HCT116 (cell line): ENCODE measurements at regions not wholly inside any gene's neighbourhood (a gene's known extent, or its start where the extent isn't known, plus 50 kb on each side); places are given as distances from the start of the nearest gene placed in this dataset.

ENCODE experiments used
- CBX3 ChIP-seq: IDR thresholded peaks from 2 replicates; pipeline ENCODE4 v1.6.1; 2012; ENCODE audit warnings: low read depth
- EGR1 ChIP-seq: IDR thresholded peaks from 2 replicates; pipeline ENCODE4 v1.6.1; 2012; ENCODE audit warnings: low read depth
- EZH2 ChIP-seq: fragments of 200-600 bp; sonication (generic); IDR thresholded peaks from 2 replicates; pipeline ENCODE4 v1.6.1; 2017; ENCODE audit warnings: antibody characterized with exemption, mixed run types
- EZH2phosphoT487 ChIP-seq: fragments of 200-600 bp; IDR thresholded peaks from 2 replicates; pipeline ENCODE4 v1.6.1; 2018; ENCODE audit warnings: antibody characterized with exemption, borderline replicate concordance
- JUND ChIP-seq: IDR thresholded peaks from 2 replicates; pipeline ENCODE4 v1.6.1; 2012
- POLR2A ChIP-seq: IDR thresholded peaks from 2 replicates; pipeline ENCODE4 v1.7.0; 2011; ENCODE audit warnings: borderline replicate concordance; ENCODE audit not compliant: insufficient read depth, insufficient read length; ENCODE audit errors: extremely low read depth
- POLR2AphosphoS5 ChIP-seq: IDR thresholded peaks from 2 replicates; pipeline ENCODE4 v1.6.1; 2011; ENCODE audit warnings: mild to moderate bottlenecking, low read depth, low read length, moderate library complexity
- SP1 ChIP-seq: IDR thresholded peaks from 2 replicates; pipeline ENCODE4 v1.6.1; 2012; ENCODE audit warnings: low read depth
- YY1 ChIP-seq: IDR thresholded peaks from 2 replicates; pipeline ENCODE4 v1.6.1; 2011; ENCODE audit warnings: low read length, low read depth, moderate library complexity, mild to moderate bottlenecking; ENCODE audit not compliant: insufficient replicate concordance; ENCODE audit errors: extremely low read depth
- ZFX ChIP-seq: fragments of 450-650 bp; IDR thresholded peaks from 2 replicates; pipeline ENCODE4 v1.6.1; 2017
- TF ChIP-seq, protein P1 (sequence below), 3 experiments: fragments of 200-600 bp in 1 of 3; sonication (generic) in 1 of 3; IDR thresholded peaks in 2 of 3; conservative IDR thresholded peaks in 1 of 3; 2 replicates each; pipeline ENCODE4 v1.5.1; 2012 to 2017; ENCODE audit warnings: low read depth in 2 of 3, low read length in 2 of 3, antibody characterized with exemption in 1 of 3, borderline replicate concordance in 1 of 3, control low read depth in 1 of 3, mild to moderate bottlenecking in 1 of 3, mixed read lengths in 1 of 3, mixed run types in 1 of 3, moderate library complexity in 1 of 3; ENCODE audit not compliant: insufficient read depth in 1 of 3
- TF ChIP-seq, protein P2 (sequence below): IDR thresholded peaks from 2 replicates; pipeline ENCODE4 v1.6.1; 2012
- TF ChIP-seq, protein P3 (sequence below): IDR thresholded peaks from 2 replicates; pipeline ENCODE4 v1.6.1; 2012; ENCODE audit warnings: low read depth
- TF ChIP-seq, protein P4 (sequence below): IDR thresholded peaks from 2 replicates; pipeline ENCODE4 v1.6.1; 2012

DNA sequence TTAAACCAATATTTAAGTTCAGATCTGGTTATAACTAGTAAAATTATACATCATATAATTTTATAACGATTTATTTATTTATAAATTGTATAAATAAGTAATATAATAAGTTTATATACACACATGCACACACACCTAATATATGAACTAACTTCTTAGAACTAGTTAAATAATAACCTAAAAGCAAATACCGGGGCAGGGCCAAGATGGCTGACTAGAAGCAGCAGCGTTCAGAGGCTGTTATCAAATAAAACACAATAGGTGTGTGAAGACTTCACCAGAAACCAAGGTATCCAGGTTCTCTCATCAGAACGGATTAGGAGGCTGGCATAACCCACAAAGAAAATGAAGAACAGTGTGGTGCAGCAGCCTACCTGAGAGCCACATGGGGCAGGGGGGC lies 653.6 kb upstream of the CBLB start:
- TF ChIP-seq, protein P1, sequence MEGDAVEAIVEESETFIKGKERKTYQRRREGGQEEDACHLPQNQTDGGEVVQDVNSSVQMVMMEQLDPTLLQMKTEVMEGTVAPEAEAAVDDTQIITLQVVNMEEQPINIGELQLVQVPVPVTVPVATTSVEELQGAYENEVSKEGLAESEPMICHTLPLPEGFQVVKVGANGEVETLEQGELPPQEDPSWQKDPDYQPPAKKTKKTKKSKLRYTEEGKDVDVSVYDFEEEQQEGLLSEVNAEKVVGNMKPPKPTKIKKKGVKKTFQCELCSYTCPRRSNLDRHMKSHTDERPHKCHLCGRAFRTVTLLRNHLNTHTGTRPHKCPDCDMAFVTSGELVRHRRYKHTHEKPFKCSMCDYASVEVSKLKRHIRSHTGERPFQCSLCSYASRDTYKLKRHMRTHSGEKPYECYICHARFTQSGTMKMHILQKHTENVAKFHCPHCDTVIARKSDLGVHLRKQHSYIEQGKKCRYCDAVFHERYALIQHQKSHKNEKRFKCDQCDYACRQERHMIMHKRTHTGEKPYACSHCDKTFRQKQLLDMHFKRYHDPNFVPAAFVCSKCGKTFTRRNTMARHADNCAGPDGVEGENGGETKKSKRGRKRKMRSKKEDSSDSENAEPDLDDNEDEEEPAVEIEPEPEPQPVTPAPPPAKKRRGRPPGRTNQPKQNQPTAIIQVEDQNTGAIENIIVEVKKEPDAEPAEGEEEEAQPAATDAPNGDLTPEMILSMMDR (IDR thresholded peaks at IDR 0.05 in 2 of 3, conservative IDR thresholded peaks at IDR 0.05 in 1 of 3; ENCODE audit: borderline replicate concordance in 1 of 3, insufficient read depth in 1 of 3, low read depth in 2 of 3, low read length in 2 of 3): no peak
- no peak for TF ChIP-seq EZH2phosphoT487
- TF ChIP-seq POLR2A: no peak
- TF ChIP-seq CBX3: no peak
- TF ChIP-seq EGR1: no peak
- no peak for TF ChIP-seq JUND
- TF ChIP-seq EZH2: no peak
- TF ChIP-seq SP1: no peak
- TF ChIP-seq POLR2AphosphoS5: no peak
- TF ChIP-seq, protein P2, sequence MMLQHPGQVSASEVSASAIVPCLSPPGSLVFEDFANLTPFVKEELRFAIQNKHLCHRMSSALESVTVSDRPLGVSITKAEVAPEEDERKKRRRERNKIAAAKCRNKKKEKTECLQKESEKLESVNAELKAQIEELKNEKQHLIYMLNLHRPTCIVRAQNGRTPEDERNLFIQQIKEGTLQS: no peak
- TF ChIP-seq, protein P3, sequence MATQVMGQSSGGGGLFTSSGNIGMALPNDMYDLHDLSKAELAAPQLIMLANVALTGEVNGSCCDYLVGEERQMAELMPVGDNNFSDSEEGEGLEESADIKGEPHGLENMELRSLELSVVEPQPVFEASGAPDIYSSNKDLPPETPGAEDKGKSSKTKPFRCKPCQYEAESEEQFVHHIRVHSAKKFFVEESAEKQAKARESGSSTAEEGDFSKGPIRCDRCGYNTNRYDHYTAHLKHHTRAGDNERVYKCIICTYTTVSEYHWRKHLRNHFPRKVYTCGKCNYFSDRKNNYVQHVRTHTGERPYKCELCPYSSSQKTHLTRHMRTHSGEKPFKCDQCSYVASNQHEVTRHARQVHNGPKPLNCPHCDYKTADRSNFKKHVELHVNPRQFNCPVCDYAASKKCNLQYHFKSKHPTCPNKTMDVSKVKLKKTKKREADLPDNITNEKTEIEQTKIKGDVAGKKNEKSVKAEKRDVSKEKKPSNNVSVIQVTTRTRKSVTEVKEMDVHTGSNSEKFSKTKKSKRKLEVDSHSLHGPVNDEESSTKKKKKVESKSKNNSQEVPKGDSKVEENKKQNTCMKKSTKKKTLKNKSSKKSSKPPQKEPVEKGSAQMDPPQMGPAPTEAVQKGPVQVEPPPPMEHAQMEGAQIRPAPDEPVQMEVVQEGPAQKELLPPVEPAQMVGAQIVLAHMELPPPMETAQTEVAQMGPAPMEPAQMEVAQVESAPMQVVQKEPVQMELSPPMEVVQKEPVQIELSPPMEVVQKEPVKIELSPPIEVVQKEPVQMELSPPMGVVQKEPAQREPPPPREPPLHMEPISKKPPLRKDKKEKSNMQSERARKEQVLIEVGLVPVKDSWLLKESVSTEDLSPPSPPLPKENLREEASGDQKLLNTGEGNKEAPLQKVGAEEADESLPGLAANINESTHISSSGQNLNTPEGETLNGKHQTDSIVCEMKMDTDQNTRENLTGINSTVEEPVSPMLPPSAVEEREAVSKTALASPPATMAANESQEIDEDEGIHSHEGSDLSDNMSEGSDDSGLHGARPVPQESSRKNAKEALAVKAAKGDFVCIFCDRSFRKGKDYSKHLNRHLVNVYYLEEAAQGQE: no peak
- TF ChIP-seq YY1: no peak
- TF ChIP-seq, protein P4, sequence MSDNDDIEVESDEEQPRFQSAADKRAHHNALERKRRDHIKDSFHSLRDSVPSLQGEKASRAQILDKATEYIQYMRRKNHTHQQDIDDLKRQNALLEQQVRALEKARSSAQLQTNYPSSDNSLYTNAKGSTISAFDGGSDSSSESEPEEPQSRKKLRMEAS: no peak
- no peak for TF ChIP-seq ZFX
